ENCODE measurements at regions not wholly inside any gene's neighbourhood (a gene's known extent, or its start where the extent isn't known, plus 50 kb on each side); places are given as distances from the start of the nearest gene placed in this dataset.

DNA sequence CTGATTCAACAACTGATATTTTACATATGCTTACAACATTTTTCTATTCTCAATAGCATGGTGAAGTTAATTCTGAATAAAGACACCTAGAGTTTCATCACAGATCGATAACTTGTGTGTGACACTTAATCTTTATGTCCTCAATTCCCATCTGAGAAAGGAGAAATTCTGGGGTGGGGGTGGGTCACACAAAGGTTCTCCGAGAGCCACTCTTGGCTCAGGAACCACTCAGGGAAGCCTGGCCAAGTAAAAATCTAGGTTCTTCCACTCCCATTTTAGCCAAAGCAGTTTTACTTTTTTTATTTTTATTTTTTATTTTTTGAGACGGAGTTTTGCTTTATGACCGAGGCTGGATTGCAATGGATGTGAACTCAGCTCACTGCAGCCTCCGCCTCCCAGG is 111.0 kb upstream of the TBL1XR1 start:
- Histone ChIP-seq H3K27ac (ENCODE audit: low read depth, low read length) (no peak overlapping the region), H3K27me3 (ENCODE audit: control insufficient read depth, insufficient read depth, low read length) (no peaks in the 10 kb centered on the region), H3K4me3 (ENCODE audit: low read depth, low read length) (no peak overlapping the region), H3K9me3 (ENCODE audit: control insufficient read depth, insufficient read depth, low read length) (peaks cover 9% of the 10 kb centered on the region)
- TF ChIP-seq, protein P1, sequence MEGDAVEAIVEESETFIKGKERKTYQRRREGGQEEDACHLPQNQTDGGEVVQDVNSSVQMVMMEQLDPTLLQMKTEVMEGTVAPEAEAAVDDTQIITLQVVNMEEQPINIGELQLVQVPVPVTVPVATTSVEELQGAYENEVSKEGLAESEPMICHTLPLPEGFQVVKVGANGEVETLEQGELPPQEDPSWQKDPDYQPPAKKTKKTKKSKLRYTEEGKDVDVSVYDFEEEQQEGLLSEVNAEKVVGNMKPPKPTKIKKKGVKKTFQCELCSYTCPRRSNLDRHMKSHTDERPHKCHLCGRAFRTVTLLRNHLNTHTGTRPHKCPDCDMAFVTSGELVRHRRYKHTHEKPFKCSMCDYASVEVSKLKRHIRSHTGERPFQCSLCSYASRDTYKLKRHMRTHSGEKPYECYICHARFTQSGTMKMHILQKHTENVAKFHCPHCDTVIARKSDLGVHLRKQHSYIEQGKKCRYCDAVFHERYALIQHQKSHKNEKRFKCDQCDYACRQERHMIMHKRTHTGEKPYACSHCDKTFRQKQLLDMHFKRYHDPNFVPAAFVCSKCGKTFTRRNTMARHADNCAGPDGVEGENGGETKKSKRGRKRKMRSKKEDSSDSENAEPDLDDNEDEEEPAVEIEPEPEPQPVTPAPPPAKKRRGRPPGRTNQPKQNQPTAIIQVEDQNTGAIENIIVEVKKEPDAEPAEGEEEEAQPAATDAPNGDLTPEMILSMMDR (IDR thresholded peaks at IDR 0.05; ENCODE audit: low read depth, low read length), result no peak
- CTCF ChIA-PET, result no interaction called here
- POLR2A ChIA-PET, result no interaction called here
- DNase-seq (ENCODE audit: low read depth, low spot score), result no peak

DNA sequence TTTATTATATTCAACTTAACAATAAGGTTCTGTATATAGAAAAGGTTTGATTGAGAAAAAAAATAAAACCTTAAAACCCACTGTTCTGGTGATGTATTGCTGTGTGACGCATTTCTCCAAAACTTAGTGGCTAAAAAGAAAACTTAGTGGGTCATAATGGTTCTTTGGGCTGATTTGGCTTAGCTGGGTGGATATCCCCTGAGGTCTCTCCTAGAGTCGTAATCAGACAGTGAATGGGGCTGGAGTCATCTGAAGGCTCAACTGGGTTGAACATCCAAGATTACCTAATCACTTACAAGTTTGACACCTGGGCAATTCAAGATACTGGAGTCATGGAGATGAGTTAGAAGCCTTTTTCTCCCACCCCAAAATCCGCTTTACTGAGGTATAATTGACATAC is 111.6 kb upstream of the TBL1XR1 start:
- POLR2A ChIA-PET, result no interaction called here
- CTCF ChIA-PET, result no interaction called here

DNA sequence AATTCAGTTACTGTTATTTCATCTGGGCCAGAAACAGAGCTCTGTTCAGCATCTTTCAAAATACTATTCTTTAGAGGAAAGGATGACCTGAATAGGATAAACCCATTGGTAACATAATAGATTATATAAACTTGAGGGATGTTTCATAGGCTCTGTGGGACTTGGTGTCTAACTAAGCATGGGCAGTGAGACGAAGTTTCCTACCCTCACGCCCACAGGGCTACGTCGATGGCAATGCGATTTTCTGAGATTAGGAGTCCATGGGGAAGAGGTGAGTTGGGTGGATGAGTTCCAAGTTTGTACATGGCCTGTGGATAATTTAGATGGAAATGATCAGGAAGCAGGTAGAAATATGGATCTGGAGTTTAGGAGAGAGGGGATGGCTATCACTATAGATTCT is 115.2 kb upstream of the TBL1XR1 start:
- TF ChIP-seq, protein P1 (IDR thresholded peaks at IDR 0.05; ENCODE audit: low read depth, low read length), result no peak
- DNase-seq (ENCODE audit: low read depth, low spot score), result no peak
- ChIA-PET CTCF (interaction anchor here (0.9 kb wide), 1 partner anchor 7 kb away, joined by 5 read pairs; no protein-coding TSS in a partner anchor), POLR2A (no interaction called here)
- no peak overlapping the region for H3K27ac ChIP-seq (ENCODE audit: low read depth, low read length)
- H3K27me3 ChIP-seq (ENCODE audit: control insufficient read depth, insufficient read depth, low read length), result no peaks in the 10 kb centered on the region
- H3K9me3 ChIP-seq (ENCODE audit: control insufficient read depth, insufficient read depth, low read length), result peaks cover 9% of the 10 kb centered on the region
- H3K4me3 ChIP-seq (ENCODE audit: low read depth, low read length), result no peak overlapping the region

More for the DNA sequence above, 111.6 kb upstream of the TBL1XR1 start:
- no peak for DNase-seq (ENCODE audit: low read depth, low spot score)
- no peak overlapping the region for H3K27ac ChIP-seq (ENCODE audit: low read depth, low read length)
- H3K4me3 ChIP-seq (ENCODE audit: low read depth, low read length), result no peak overlapping the region
- no peaks in the 10 kb centered on the region for H3K27me3 ChIP-seq (ENCODE audit: control insufficient read depth, insufficient read depth, low read length)
- peaks cover 9% of the 10 kb centered on the region for H3K9me3 ChIP-seq (ENCODE audit: control insufficient read depth, insufficient read depth, low read length)
- TF ChIP-seq, protein P1 (IDR thresholded peaks at IDR 0.05; ENCODE audit: low read depth, low read length), result no peak

DNA sequence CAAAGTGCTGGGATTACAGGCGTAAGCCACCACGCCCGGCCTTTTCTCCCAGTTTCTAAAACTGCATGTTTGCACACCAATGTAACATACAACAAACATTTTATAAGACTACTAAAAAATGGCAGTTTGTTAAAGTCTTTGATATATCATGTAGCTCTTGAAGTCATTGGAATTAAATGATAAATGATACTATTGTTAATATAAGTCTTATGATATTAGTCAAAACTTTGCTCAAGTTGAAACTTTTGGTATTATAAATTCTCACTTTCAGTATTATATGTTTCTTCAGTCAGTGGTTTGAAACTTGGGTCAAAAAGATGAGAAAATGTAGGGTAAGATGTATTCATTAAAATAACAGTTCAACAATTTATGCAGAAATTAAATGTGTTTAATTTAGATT is 117.6 kb upstream of the TBL1XR1 start:
- no peak overlapping the region for H3K27ac ChIP-seq (ENCODE audit: low read depth, low read length)
- H3K4me3 ChIP-seq (ENCODE audit: low read depth, low read length), result no peak overlapping the region
- no peaks in the 10 kb centered on the region for H3K27me3 ChIP-seq (ENCODE audit: control insufficient read depth, insufficient read depth, low read length)
- peaks cover 9% of the 10 kb centered on the region for H3K9me3 ChIP-seq (ENCODE audit: control insufficient read depth, insufficient read depth, low read length)
- TF ChIP-seq, protein P1 (IDR thresholded peaks at IDR 0.05; ENCODE audit: low read depth, low read length), result no peak
- ChIA-PET CTCF (no interaction called here), POLR2A (no interaction called here)
- DNase-seq (ENCODE audit: low read depth, low spot score), result no peak

DNA sequence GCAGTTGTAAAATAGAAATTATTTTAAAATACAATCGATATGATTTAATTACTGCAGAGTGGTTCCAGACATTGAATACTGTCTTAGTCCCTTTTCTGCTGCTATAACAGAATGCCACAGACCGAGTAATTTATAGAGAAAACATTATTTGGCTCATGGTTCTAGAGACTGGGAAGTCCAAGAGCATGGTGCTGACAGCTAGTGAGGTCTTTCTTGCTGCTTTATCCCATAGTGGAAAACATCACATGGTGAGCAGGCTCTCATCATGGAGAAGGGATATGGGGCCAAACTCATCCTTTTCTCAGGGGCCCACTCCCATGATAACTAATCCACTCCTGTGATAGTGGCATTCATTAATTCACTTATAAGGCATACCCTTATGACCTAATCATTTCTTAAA is 120.0 kb upstream of the TBL1XR1 start:
- Histone ChIP-seq H3K9me3 (ENCODE audit: control insufficient read depth, insufficient read depth, low read length) (peaks cover 3% of the 10 kb centered on the region; the same call in 1 of the 2 replicates), H3K4me3 (ENCODE audit: low read depth, low read length) (no peak overlapping the region), H3K27ac (ENCODE audit: low read depth, low read length) (no peak overlapping the region), H3K27me3 (ENCODE audit: control insufficient read depth, insufficient read depth, low read length) (no peaks in the 10 kb centered on the region)
- TF ChIP-seq, protein P1 (IDR thresholded peaks at IDR 0.05; ENCODE audit: low read depth, low read length), result no peak
- CTCF ChIA-PET, result no interaction called here
- no peak for DNase-seq (ENCODE audit: low read depth, low spot score)
- POLR2A ChIA-PET, result no interaction called here
